GM12878 (cell line): ENCODE measurements at regions not wholly inside any gene's neighbourhood (a gene's known extent, or its start where the extent isn't known, plus 50 kb on each side); places are given as distances from the start of the nearest gene placed in this dataset.

Source experiments
- ATAC-seq: fragments of 200-7000 bp; cut with Tn5 transposase; 3 replicates; pipeline ENCODE4 v1.9.1; 2020; ENCODE audit warnings: mild to moderate bottlenecking, moderate library complexity
- BruUV-seq: library from RNA; stranded (reverse); fragments of 400-500 nt; replicated peaks from 2 replicates; lab custom pipeline; 2021; lab: Mats Ljungman, UMichigan
- CTCF ChIA-PET: fragments of 300-600 bp; sonication (Branson Sonifier 250); formaldehyde crosslinking; extraction: SDS; loops from one replicate; lab custom pipeline; 2021; ENCODE audit warnings: inconsistent platforms; lab: Yijun Ruan, JAX
- POLR2A ChIA-PET: fragments of 350-600 bp; formaldehyde crosslinking; extraction: SDS; loops from one replicate; lab custom pipeline; 2021; ENCODE audit warnings: inconsistent platforms; lab: Charles Lee
- RAD21 ChIA-PET: fragments of 300-600 bp; sonication (Branson Sonifier 250); formaldehyde crosslinking; loops from one replicate; lab custom pipeline; 2023; ENCODE audit warnings: antibody characterized with exemption; ENCODE audit not compliant: unreplicated experiment; lab: Charles Lee
- SMC1A ChIA-PET: fragments of 300-600 bp; sonication (Branson Sonifier 250); formaldehyde crosslinking; loops from one replicate; lab custom pipeline; 2023; ENCODE audit not compliant: unreplicated experiment, uncharacterized antibody; lab: Charles Lee
- DNase-seq: peaks from one replicate; pipeline ENCODE4 v3.0.0-alpha.2; 2011; ENCODE audit warnings: low read depth, low spot score
- FAIRE-seq: peaks from 3 replicates; lab custom pipeline; 2011; peaks lifted over from hg19 to GRCh38; lab: Jason Lieb, UNC
- H2AFZ ChIP-seq: 2 replicates; pipeline ENCODE4 v1.6.0; 2011; ENCODE audit warnings: low read depth, low read length, control low read depth; ENCODE audit not compliant: control insufficient read depth
- H3K27ac ChIP-seq: 2 replicates; pipeline ENCODE4 v1.5.1; 2011; ENCODE audit warnings: control low read depth; ENCODE audit not compliant: control insufficient read depth, insufficient read depth
- H3K27me3 ChIP-seq, 2 experiments: replicated peaks in 1 of 2; 2 replicates each; pipeline versions ENCODE4 v1.6.0 to v1.6.1; 2011; ENCODE audit warnings: low read length in 1 of 2; ENCODE audit not compliant: control insufficient read depth in 2 of 2, insufficient read depth in 2 of 2
- H3K36me3 ChIP-seq, 2 experiments: 2 replicates each; pipeline ENCODE4 v1.5.1; 2011; ENCODE audit warnings: low read length in 1 of 2; ENCODE audit not compliant: control insufficient read depth in 2 of 2, insufficient read depth in 2 of 2
- H3K4me1 ChIP-seq: 2 replicates; pipeline ENCODE4 v1.6.1; 2011; ENCODE audit warnings: mild to moderate bottlenecking, low read length, moderate library complexity, mixed read lengths; ENCODE audit not compliant: control insufficient read depth, insufficient read depth
- H3K4me2 ChIP-seq: 2 replicates; pipeline ENCODE4 v1.6.0; 2011; ENCODE audit warnings: control low read depth; ENCODE audit not compliant: control insufficient read depth, insufficient read depth
- H3K4me3 ChIP-seq: fragments of 200-600 bp; sonication (generic); 2 replicates; pipeline ENCODE4 v1.5.1; 2016
- H3K79me2 ChIP-seq: 2 replicates; pipeline ENCODE4 v1.6.0; 2011; ENCODE audit warnings: low read length; ENCODE audit not compliant: control insufficient read depth, insufficient read depth
- H3K9ac ChIP-seq: 2 replicates; pipeline ENCODE4 v1.8.0; 2011; ENCODE audit warnings: low read length, control low read depth, mixed read lengths; ENCODE audit not compliant: control insufficient read depth, insufficient read depth
- H3K9me3 ChIP-seq: replicated peaks from 3 replicates; pipeline ENCODE4 v1.5.1; 2011; ENCODE audit warnings: mild to moderate bottlenecking, low read length; ENCODE audit not compliant: control insufficient read depth, insufficient read depth
- H4K20me1 ChIP-seq: 2 replicates; pipeline ENCODE4 v1.6.0; 2011; ENCODE audit not compliant: control insufficient read depth, insufficient read depth
- BHLHE40 ChIP-seq, 2 experiments: fragments of 450-650 bp in 1 of 2; IDR thresholded peaks; 2 replicates each; pipeline ENCODE4 v1.6.1; 2011 to 2017; ENCODE audit warnings: low read depth in 2 of 2, borderline replicate concordance in 1 of 2, improper control_type of control experiment in 1 of 2, low read length in 1 of 2, mild to moderate bottlenecking in 1 of 2
- CBX5 ChIP-seq: sonication (generic); IDR thresholded peaks from 2 replicates; pipeline ENCODE4 v1.6.1; 2016; ENCODE audit warnings: low read depth, moderate library complexity, mild to moderate bottlenecking, inconsistent platforms
- ESRRA ChIP-seq: IDR thresholded peaks from 2 replicates; pipeline ENCODE4 v1.6.1; 2012; ENCODE audit warnings: mild to moderate bottlenecking, low read length, improper control_type of control experiment
- EZH2 ChIP-seq: IDR thresholded peaks from 2 replicates; pipeline ENCODE4 v1.6.1; 2012; ENCODE audit warnings: low read depth, mild to moderate bottlenecking, control low read depth, inconsistent platforms, low read length, borderline replicate concordance; ENCODE audit not compliant: control insufficient read depth
- HSF1 ChIP-seq: fragments of 150-350 bp; IDR thresholded peaks from 2 replicates; pipeline ENCODE4 v1.6.1; 2014; ENCODE audit warnings: mild to moderate bottlenecking, low read depth, low read length
- MYB ChIP-seq: fragments of 150-350 bp; IDR thresholded peaks from 2 replicates; pipeline ENCODE4 v1.6.1; 2014; ENCODE audit warnings: mild to moderate bottlenecking, low read depth, low read length, borderline replicate concordance
- USF1 ChIP-seq: IDR thresholded peaks from 2 replicates; pipeline ENCODE4 v1.6.1; 2011; ENCODE audit warnings: borderline replicate concordance, low read depth, mild to moderate bottlenecking, moderate library complexity, mixed read lengths, low read length; ENCODE audit not compliant: insufficient read depth; ENCODE audit errors: extremely low read length
- ZNF207 ChIP-seq: fragments of 450-650 bp; IDR thresholded peaks from 2 replicates; pipeline ENCODE4 v1.6.1; 2014; ENCODE audit warnings: antibody characterized with exemption, mild to moderate bottlenecking, borderline replicate concordance
- ZNF592 ChIP-seq: fragments of 450-650 bp; IDR thresholded peaks from 2 replicates; pipeline ENCODE4 v1.6.1; 2017; ENCODE audit warnings: mild to moderate bottlenecking, moderate library complexity
- WGBS: methylation state at CpG from one replicate; pipeline ENCODE4 v1.1.6; 2016; ENCODE audit warnings: low lambda C conversion rate; ENCODE audit not compliant: insufficient replicate concordance, insufficient coverage; ENCODE audit errors: missing lambda C conversion rate; 5-methylcytosine and 5-hydroxymethylcytosine counted together
- in situ Hi-C: fragments of 300-500 bp; cut with MboI; formaldehyde crosslinking; loops from 9 replicates; pipeline ENCODE4 v1.14.3; 2018; ENCODE audit warnings: mixed read lengths
- intact Hi-C: fragments of 100-400 bp; cut with micrococcal nuclease; formaldehyde crosslinking; loops from one replicate; pipeline ENCODE4 v1.14.2; 2022; ENCODE audit not compliant: unreplicated experiment

- H3K79me2 ChIP-seq: no peaks in the 10 kb centered on the region
- no peaks in the 10 kb centered on the region for H3K4me1 ChIP-seq
- no peak overlapping the region for H3K4me3 ChIP-seq
- in situ Hi-C loops: no loop called here
- no peak for ATAC-seq
- BruUV-seq: no TSS peak
- no peaks in the 10 kb centered on the region for H3K9me3 ChIP-seq
- H3K27ac ChIP-seq: no peak overlapping the region
- no peak overlapping the region for H2AFZ ChIP-seq
- TF ChIP-seq CBX5 (no peak), ESRRA (no peak), HSF1 (no peak), ZNF207 (no peak), BHLHE40 (IDR thresholded peaks at IDR 0.05; ENCODE audit: borderline replicate concordance in 1 of 2, low read depth in 2 of 2, low read length in 1 of 2) (no peak)
- TF ChIP-seq, all 136 proteins: peak for 0
- ChIA-PET RAD21 (no interaction called here), SMC1A (no interaction called here), CTCF (no interaction called here), POLR2A (no interaction called here)
- H3K4me2 ChIP-seq: no peak overlapping the region
- DNase-seq: no peak
- no peaks in the 10 kb centered on the region for H4K20me1 ChIP-seq
- H3K36me3 ChIP-seq: no peaks in the 10 kb centered on the region
- FAIRE-seq: no peak
- H3K9ac ChIP-seq: no peak overlapping the region
- intact Hi-C loops: no loop called here
- no peaks in the 10 kb centered on the region for H3K27me3 ChIP-seq
These were observed 1015.9 kb downstream of the REEP3 start for GRCh38 chr10:64537112-64537511.

- DNase-seq (no peak), FAIRE-seq (no peak), ATAC-seq (no peak)
- Histone ChIP-seq H3K79me2 (no peaks in the 10 kb centered on the region), H3K4me1 (no peaks in the 10 kb centered on the region), H3K27ac (no peak overlapping the region), H3K27me3 (no peaks in the 10 kb centered on the region), H4K20me1 (no peaks in the 10 kb centered on the region), H3K36me3 (no peaks in the 10 kb centered on the region), H3K4me2 (no peak overlapping the region), H2AFZ (no peak overlapping the region), H3K9me3 (no peaks in the 10 kb centered on the region), H3K9ac (no peak overlapping the region), H3K4me3 (no peak overlapping the region)
- ChIA-PET RAD21 (no interaction called here), POLR2A (no interaction called here), SMC1A (interaction anchor here (1.0 kb wide), 1 partner anchor 10 kb away, joined by 3 read pairs; no protein-coding TSS in a partner anchor), CTCF (no interaction called here)
- in situ Hi-C loops: no loop called here
- no TSS peak for BruUV-seq
- WGBS: 31% methylated on average over 5 of the region's 5 CpGs
- intact Hi-C loops: no loop called here
- TF ChIP-seq MYB (no peak), EZH2 (no peak), ZNF592 (no peak), USF1 (no peak)
These were observed 1016.7 kb downstream of the REEP3 start for GRCh38 chr10:64537928-64538327.
